GM12878 (cell line): ENCODE measurements at regions not wholly inside any gene's neighbourhood (a gene's known extent, or its start where the extent isn't known, plus 50 kb on each side); places are given as distances from the start of the nearest gene placed in this dataset.

Source experiments
- ATF7 ChIP-seq: fragments of 450-650 bp; IDR thresholded peaks from 2 replicates; pipeline ENCODE4 v1.6.1; 2016; ENCODE audit warnings: low read depth, mild to moderate bottlenecking
- BCL11A ChIP-seq: IDR thresholded peaks from 2 replicates; pipeline ENCODE4 v1.6.1; 2011; ENCODE audit warnings: low read depth, low read length
- CBFB ChIP-seq: IDR thresholded peaks from 2 replicates; pipeline ENCODE4 v1.6.1; 2016; ENCODE audit warnings: antibody characterized with exemption, low read depth
- CREB1 ChIP-seq: IDR thresholded peaks from 2 replicates; pipeline ENCODE4 v1.6.1; 2012; ENCODE audit warnings: low read depth, mild to moderate bottlenecking, inconsistent platforms
- CTCF ChIP-seq, 3 experiments: IDR thresholded peaks in 2 of 3; conservative IDR thresholded peaks in 1 of 3; 2 replicates each; pipeline ENCODE4 v1.5.1; 2011; ENCODE audit warnings: low read depth in 3 of 3, low read length in 3 of 3, mild to moderate bottlenecking in 3 of 3, control low read depth in 2 of 3, moderate library complexity in 2 of 3, inconsistent platforms in 1 of 3, mixed read lengths in 1 of 3; ENCODE audit not compliant: control insufficient read depth in 2 of 3, insufficient read depth in 1 of 3; ENCODE audit errors: extremely low read depth in 1 of 3
- JUND ChIP-seq: IDR thresholded peaks from 2 replicates; pipeline ENCODE4 v1.6.1; 2012; ENCODE audit warnings: low read depth, mild to moderate bottlenecking, low read length, improper control_type of control experiment, moderate library complexity
- MAX ChIP-seq: IDR thresholded peaks from 2 replicates; pipeline ENCODE4 v1.6.1; 2012; ENCODE audit warnings: low read depth, low read length, improper control_type of control experiment
- NBN ChIP-seq: fragments of 450-650 bp; IDR thresholded peaks from 2 replicates; pipeline ENCODE4 v1.6.1; 2016
- RAD21 ChIP-seq: IDR thresholded peaks from 2 replicates; pipeline ENCODE4 v1.6.1; 2011; ENCODE audit warnings: mild to moderate bottlenecking, low read depth, low read length, moderate library complexity; ENCODE audit not compliant: insufficient read depth
- REST ChIP-seq: IDR thresholded peaks from 2 replicates; pipeline ENCODE4 v1.6.1; 2012; ENCODE audit warnings: mild to moderate bottlenecking, low read depth, low read length
- SP1 ChIP-seq: IDR thresholded peaks from one replicate; pipeline ENCODE4 v1.6.1; 2011; ENCODE audit warnings: low read depth, low read length
- ZNF24 ChIP-seq: fragments of 450-650 bp; IDR thresholded peaks from 2 replicates; pipeline ENCODE4 v1.6.1; 2017; ENCODE audit warnings: antibody characterized with exemption, mild to moderate bottlenecking

- TF ChIP-seq CTCF (IDR thresholded peaks at IDR 0.05 in 2 of 3, conservative IDR thresholded peaks at IDR 0.05 in 1 of 3; ENCODE audit: control insufficient read depth in 2 of 3, extremely low read depth in 1 of 3, insufficient read depth in 1 of 3, low read depth in 3 of 3, low read length in 3 of 3) (no peak), RAD21 (no peak), SP1 (no peak), CREB1 (no peak), BCL11A (no peak), MAX (no peak), JUND (no peak), CBFB (no peak), ZNF24 (no peak), REST (no peak), NBN (no peak), ATF7 (no peak)
Observed at GRCh38 chr14:80390906-80391305, 179.6 kb upstream of the DIO2 start.
